ENCODE measurements at regions not wholly inside any gene's neighbourhood (a gene's known extent, or its start where the extent isn't known, plus 50 kb on each side); places are given as distances from the start of the nearest gene placed in this dataset.

- TF ChIP-seq FOXK2 (IDR thresholded peaks at IDR 0.05) (no peak), TCF12 (IDR thresholded peaks at IDR 0.05; ENCODE audit: low read depth, low read length) (no peak), PML (IDR thresholded peaks at IDR 0.05; ENCODE audit: low read length) (no peak)
- TF ChIP-seq, protein P1, sequence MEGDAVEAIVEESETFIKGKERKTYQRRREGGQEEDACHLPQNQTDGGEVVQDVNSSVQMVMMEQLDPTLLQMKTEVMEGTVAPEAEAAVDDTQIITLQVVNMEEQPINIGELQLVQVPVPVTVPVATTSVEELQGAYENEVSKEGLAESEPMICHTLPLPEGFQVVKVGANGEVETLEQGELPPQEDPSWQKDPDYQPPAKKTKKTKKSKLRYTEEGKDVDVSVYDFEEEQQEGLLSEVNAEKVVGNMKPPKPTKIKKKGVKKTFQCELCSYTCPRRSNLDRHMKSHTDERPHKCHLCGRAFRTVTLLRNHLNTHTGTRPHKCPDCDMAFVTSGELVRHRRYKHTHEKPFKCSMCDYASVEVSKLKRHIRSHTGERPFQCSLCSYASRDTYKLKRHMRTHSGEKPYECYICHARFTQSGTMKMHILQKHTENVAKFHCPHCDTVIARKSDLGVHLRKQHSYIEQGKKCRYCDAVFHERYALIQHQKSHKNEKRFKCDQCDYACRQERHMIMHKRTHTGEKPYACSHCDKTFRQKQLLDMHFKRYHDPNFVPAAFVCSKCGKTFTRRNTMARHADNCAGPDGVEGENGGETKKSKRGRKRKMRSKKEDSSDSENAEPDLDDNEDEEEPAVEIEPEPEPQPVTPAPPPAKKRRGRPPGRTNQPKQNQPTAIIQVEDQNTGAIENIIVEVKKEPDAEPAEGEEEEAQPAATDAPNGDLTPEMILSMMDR (IDR thresholded peaks at IDR 0.05 in 2 of 3, conservative IDR thresholded peaks at IDR 0.05 in 1 of 3; ENCODE audit: control insufficient read depth in 2 of 3, extremely low read depth in 1 of 3, insufficient read depth in 1 of 3, low read depth in 3 of 3, low read length in 3 of 3): no peak
Measured at GRCh38 chr6:15841937-15842726, 179.3 kb upstream of the DTNBP1 start.

All from GM12878 (cell line).